Embryonic facial prominence (tissue), 1 donor: ENCODE measurements at regions not wholly inside any gene's neighbourhood (a gene's known extent, or its start where the extent isn't known, plus 50 kb on each side); places are given as distances from the start of the nearest gene placed in this dataset.
"Not testable (repeated sequence)": the region's sequence is repeated elsewhere in the genome, so short reads cannot be mapped to it uniquely, and the experiment has no call there.

Experiments
- DNase-seq: peaks from one replicate; pipeline ENCODE4 v3.0.0-alpha.2; 2016; ENCODE audit errors: extremely low spot score

- no peak for DNase-seq
Measured at GRCh38 chr3:151555523-151555922, 94.7 kb upstream of the IGSF10 start.

- DNase-seq: no peak
Measured at GRCh38 chr3:151553888-151554287, 93.0 kb upstream of the IGSF10 start.

- DNase-seq: no peak
Measured at GRCh38 chr3:151552589-151552988, 91.7 kb upstream of the IGSF10 start.

GRCh38 chr3:151550642-151551041 lies 89.8 kb upstream of the IGSF10 start:
- no peak for DNase-seq

- DNase-seq: no peak
Measured at GRCh38 chr3:151550025-151550618, 89.3 kb upstream of the IGSF10 start.

- DNase-seq: no peak
Measured at GRCh38 chr3:151548195-151548594, 87.3 kb upstream of the IGSF10 start.

GRCh38 chr3:151544164-151544548 lies 83.3 kb upstream of the IGSF10 start:
- no peak for DNase-seq

- DNase-seq: no peak
Measured at GRCh38 chr3:151541178-151541577, 80.3 kb upstream of the IGSF10 start.

- DNase-seq: no peak
Measured at GRCh38 chr3:151539599-151539998, 78.7 kb upstream of the IGSF10 start.

- DNase-seq: peak; percentile 36
Measured at GRCh38 chr3:151538456-151539393, 77.9 kb upstream of the IGSF10 start.

- peak; percentile 45 for DNase-seq
Measured at GRCh38 chr3:151537726-151538125, 76.9 kb upstream of the IGSF10 start.

GRCh38 chr3:151526757-151527156 lies 65.9 kb upstream of the IGSF10 start:
- no peak for DNase-seq

GRCh38 chr3:151520105-151520504 lies 59.2 kb upstream of the IGSF10 start:
- no peak for DNase-seq

GRCh38 chr3:151511433-151511832 lies 50.6 kb upstream of the IGSF10 start:
- not testable (repeated sequence) for DNase-seq
